BLaER1 (cell line): ENCODE measurements at regions not wholly inside any gene's neighbourhood (a gene's known extent, or its start where the extent isn't known, plus 50 kb on each side); places are given as distances from the start of the nearest gene placed in this dataset.
A peak's percentile ranks its signal among the peaks of the same experiment; 100 is the strongest.

Source experiments
- H3K27ac ChIP-seq: shearing (Covaris generic); formaldehyde crosslinking; 2 replicates; pipeline ENCODE4 v1.8.1; 2022
- H3K27me3 ChIP-seq: shearing (Covaris generic); formaldehyde crosslinking; 2 replicates; pipeline ENCODE4 v1.8.1; 2022
- H3K36me3 ChIP-seq: shearing (Covaris generic); formaldehyde crosslinking; 2 replicates; pipeline ENCODE4 v1.8.1; 2022
- H3K4me1 ChIP-seq: shearing (Covaris generic); formaldehyde crosslinking; 2 replicates; pipeline ENCODE4 v1.8.1; 2022
- H3K4me2 ChIP-seq: shearing (Covaris generic); formaldehyde crosslinking; 2 replicates; pipeline ENCODE4 v1.8.1; 2022
- H3K4me3 ChIP-seq: shearing (Covaris generic); formaldehyde crosslinking; 2 replicates; pipeline ENCODE4 v1.8.1; 2022
- H3K9ac ChIP-seq: shearing (Covaris generic); formaldehyde crosslinking; 2 replicates; pipeline ENCODE4 v1.8.1; 2022
- H3K9me3 ChIP-seq: shearing (Covaris generic); formaldehyde crosslinking; 2 replicates; pipeline ENCODE4 v1.8.1; 2022
- H4K20me1 ChIP-seq: shearing (Covaris generic); formaldehyde crosslinking; 2 replicates; pipeline ENCODE4 v1.8.1; 2022
- Cebpa-rat ChIP-seq: shearing (Covaris generic); IDR thresholded peaks from 2 replicates; pipeline ENCODE4 v1.8.1; 2022

GRCh38 chr11:11757909-11758308, 83.9 kb upstream of the USP47 start:
- H4K20me1 ChIP-seq, result no peaks in the 10 kb centered on the region
- no peak for TF ChIP-seq Cebpa-rat
- H3K27me3 ChIP-seq, result no peaks in the 10 kb centered on the region
- no peaks in the 10 kb centered on the region for H3K4me1 ChIP-seq
- no peaks in the 10 kb centered on the region for H3K36me3 ChIP-seq
- no peak overlapping the region for H3K4me3 ChIP-seq
- no peak overlapping the region for H3K9ac ChIP-seq
- H3K4me2 ChIP-seq, result no peak overlapping the region
- no peak overlapping the region for H3K27ac ChIP-seq
- no peaks in the 10 kb centered on the region for H3K9me3 ChIP-seq

- Histone ChIP-seq H3K4me2 (no peak overlapping the region), H3K4me1 (no peaks in the 10 kb centered on the region), H3K27me3 (no peaks in the 10 kb centered on the region)
Measured at GRCh38 chr11:11756718-11757117, 85.1 kb upstream of the USP47 start.

GRCh38 chr11:11755871-11756270, 85.9 kb upstream of the USP47 start:
- H3K27me3 ChIP-seq, result no peaks in the 10 kb centered on the region
- H4K20me1 ChIP-seq, result no peaks in the 10 kb centered on the region
- H3K4me1 ChIP-seq, result no peaks in the 10 kb centered on the region

More at GRCh38 chr11:11756718-11757117, 85.1 kb upstream of the USP47 start:
- H3K36me3 ChIP-seq, result no peaks in the 10 kb centered on the region
- no peaks in the 10 kb centered on the region for H4K20me1 ChIP-seq
- H3K27ac ChIP-seq, result no peak overlapping the region
- H3K9me3 ChIP-seq, result no peaks in the 10 kb centered on the region
- TF ChIP-seq Cebpa-rat, result no peak
- no peak overlapping the region for H3K4me3 ChIP-seq
- H3K9ac ChIP-seq, result no peak overlapping the region

GRCh38 chr11:11752679-11753078, 89.1 kb upstream of the USP47 start:
- H3K27ac ChIP-seq, result no peak overlapping the region
- no peaks in the 10 kb centered on the region for H3K4me1 ChIP-seq
- H3K4me2 ChIP-seq, result no peak overlapping the region
- H3K27me3 ChIP-seq, result no peaks in the 10 kb centered on the region
- H3K9ac ChIP-seq, result no peak overlapping the region
- no peak for TF ChIP-seq Cebpa-rat
- H3K9me3 ChIP-seq, result no peaks in the 10 kb centered on the region
- H4K20me1 ChIP-seq, result no peaks in the 10 kb centered on the region
- H3K4me3 ChIP-seq, result no peak overlapping the region
- no peaks in the 10 kb centered on the region for H3K36me3 ChIP-seq

More at GRCh38 chr11:11755871-11756270, 85.9 kb upstream of the USP47 start:
- no peak for TF ChIP-seq Cebpa-rat
- Histone ChIP-seq H3K27ac (no peak overlapping the region), H3K9me3 (no peaks in the 10 kb centered on the region), H3K9ac (no peak overlapping the region), H3K4me3 (no peak overlapping the region), H3K36me3 (no peaks in the 10 kb centered on the region), H3K4me2 (no peak overlapping the region)

GRCh38 chr11:11750017-11750878, 91.5 kb upstream of the USP47 start:
- peak; percentile 90; the same call in 1 of the 2 replicates for TF ChIP-seq Cebpa-rat
- no peaks in the 10 kb centered on the region for H3K9me3 ChIP-seq
- no peaks in the 10 kb centered on the region for H3K27me3 ChIP-seq

GRCh38 chr11:11748706-11749365, 92.9 kb upstream of the USP47 start:
- Histone ChIP-seq H3K9me3 (no peaks in the 10 kb centered on the region), H3K4me2 (no peak overlapping the region), H3K36me3 (no peaks in the 10 kb centered on the region), H4K20me1 (no peaks in the 10 kb centered on the region), H3K4me3 (no peak overlapping the region), H3K27me3 (no peaks in the 10 kb centered on the region), H3K4me1 (no peaks in the 10 kb centered on the region), H3K27ac (no peak overlapping the region), H3K9ac (no peak overlapping the region)
- no peak for TF ChIP-seq Cebpa-rat

More at GRCh38 chr11:11750017-11750878, 91.5 kb upstream of the USP47 start:
- Histone ChIP-seq H3K27ac (no peak overlapping the region), H4K20me1 (no peaks in the 10 kb centered on the region), H3K4me2 (no peak overlapping the region), H3K4me1 (no peaks in the 10 kb centered on the region), H3K36me3 (no peaks in the 10 kb centered on the region), H3K4me3 (no peak overlapping the region), H3K9ac (no peak overlapping the region)

GRCh38 chr11:11747570-11747969, 94.2 kb upstream of the USP47 start:
- Histone ChIP-seq H3K4me1 (no peaks in the 10 kb centered on the region), H3K27me3 (no peaks in the 10 kb centered on the region), H3K9me3 (no peaks in the 10 kb centered on the region), H4K20me1 (no peaks in the 10 kb centered on the region), H3K4me3 (no peak overlapping the region), H3K27ac (no peak overlapping the region), H3K36me3 (no peaks in the 10 kb centered on the region), H3K9ac (no peak overlapping the region), H3K4me2 (no peak overlapping the region)
- no peak for TF ChIP-seq Cebpa-rat

- H3K9me3 ChIP-seq, result no peaks in the 10 kb centered on the region
- H3K4me3 ChIP-seq, result no peak overlapping the region
- no peak overlapping the region for H3K9ac ChIP-seq
- TF ChIP-seq Cebpa-rat, result no peak
- no peaks in the 10 kb centered on the region for H3K27me3 ChIP-seq
- no peak overlapping the region for H3K4me2 ChIP-seq
- no peaks in the 10 kb centered on the region for H3K36me3 ChIP-seq
- H3K4me1 ChIP-seq, result no peaks in the 10 kb centered on the region
- H4K20me1 ChIP-seq, result no peaks in the 10 kb centered on the region
- H3K27ac ChIP-seq, result no peak overlapping the region
Measured at GRCh38 chr11:11746449-11746848, 95.3 kb upstream of the USP47 start.

GRCh38 chr11:11743216-11743615, 98.6 kb upstream of the USP47 start:
- TF ChIP-seq Cebpa-rat, result no peak
- no peaks in the 10 kb centered on the region for H3K9me3 ChIP-seq
- no peak overlapping the region for H3K27ac ChIP-seq
- no peak overlapping the region for H3K4me2 ChIP-seq
- no peak overlapping the region for H3K9ac ChIP-seq
- H3K36me3 ChIP-seq, result no peaks in the 10 kb centered on the region
- no peaks in the 10 kb centered on the region for H3K4me1 ChIP-seq
- H4K20me1 ChIP-seq, result no peaks in the 10 kb centered on the region
- no peaks in the 10 kb centered on the region for H3K27me3 ChIP-seq
- no peak overlapping the region for H3K4me3 ChIP-seq

- Histone ChIP-seq H3K27ac (no peak overlapping the region), H3K9ac (no peak overlapping the region), H3K27me3 (no peaks in the 10 kb centered on the region), H3K4me3 (no peak overlapping the region), H4K20me1 (no peaks in the 10 kb centered on the region), H3K4me2 (no peak overlapping the region), H3K4me1 (no peaks in the 10 kb centered on the region), H3K36me3 (no peaks in the 10 kb centered on the region), H3K9me3 (no peaks in the 10 kb centered on the region)
- no peak for TF ChIP-seq Cebpa-rat
Measured at GRCh38 chr11:11742486-11742885, 99.3 kb upstream of the USP47 start.
